HFF-Myc (cell line): ENCODE measurements at regions not wholly inside any gene's neighbourhood (a gene's known extent, or its start where the extent isn't known, plus 50 kb on each side); places are given as distances from the start of the nearest gene placed in this dataset.

Source experiments
- DNase-seq: peaks from one replicate; pipeline ENCODE4 v3.0.0-alpha.2; 2011; ENCODE audit warnings: low read depth; ENCODE audit errors: extremely low read depth
- H3K4me3 ChIP-seq: replicated peaks from 2 replicates; pipeline ENCODE4 v1.5.1; 2011; ENCODE audit warnings: low read depth, mild to moderate bottlenecking, control low read depth, low read length
- TF ChIP-seq, protein P1 (sequence below): IDR thresholded peaks from 2 replicates; pipeline ENCODE4 v1.5.1; 2012; ENCODE audit warnings: mild to moderate bottlenecking, low read depth, low read length, control low read depth; ENCODE audit errors: missing control alignments

DNA sequence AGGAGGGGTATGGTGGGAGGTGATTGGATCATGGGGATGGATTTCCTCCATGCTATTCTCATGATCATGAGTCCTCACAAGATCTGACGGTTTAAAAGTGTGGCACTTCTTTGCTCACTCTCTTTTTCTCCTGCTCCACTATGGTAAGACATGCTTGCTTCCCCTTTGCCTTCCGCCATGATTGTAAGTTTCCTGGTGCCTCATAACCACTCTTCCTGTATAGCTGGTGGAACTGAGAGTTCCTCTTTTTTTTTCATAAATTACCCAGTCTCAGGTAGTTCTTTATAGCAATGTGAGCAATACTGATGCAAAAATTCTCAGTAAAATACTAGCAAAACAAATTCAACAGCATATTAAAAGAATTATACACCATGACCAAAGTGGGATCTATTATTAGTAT lies 728.5 kb upstream of the SLC8A1 start:
- TF ChIP-seq, protein P1, sequence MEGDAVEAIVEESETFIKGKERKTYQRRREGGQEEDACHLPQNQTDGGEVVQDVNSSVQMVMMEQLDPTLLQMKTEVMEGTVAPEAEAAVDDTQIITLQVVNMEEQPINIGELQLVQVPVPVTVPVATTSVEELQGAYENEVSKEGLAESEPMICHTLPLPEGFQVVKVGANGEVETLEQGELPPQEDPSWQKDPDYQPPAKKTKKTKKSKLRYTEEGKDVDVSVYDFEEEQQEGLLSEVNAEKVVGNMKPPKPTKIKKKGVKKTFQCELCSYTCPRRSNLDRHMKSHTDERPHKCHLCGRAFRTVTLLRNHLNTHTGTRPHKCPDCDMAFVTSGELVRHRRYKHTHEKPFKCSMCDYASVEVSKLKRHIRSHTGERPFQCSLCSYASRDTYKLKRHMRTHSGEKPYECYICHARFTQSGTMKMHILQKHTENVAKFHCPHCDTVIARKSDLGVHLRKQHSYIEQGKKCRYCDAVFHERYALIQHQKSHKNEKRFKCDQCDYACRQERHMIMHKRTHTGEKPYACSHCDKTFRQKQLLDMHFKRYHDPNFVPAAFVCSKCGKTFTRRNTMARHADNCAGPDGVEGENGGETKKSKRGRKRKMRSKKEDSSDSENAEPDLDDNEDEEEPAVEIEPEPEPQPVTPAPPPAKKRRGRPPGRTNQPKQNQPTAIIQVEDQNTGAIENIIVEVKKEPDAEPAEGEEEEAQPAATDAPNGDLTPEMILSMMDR = no peak
- H3K4me3 ChIP-seq = no peak overlapping the region
- DNase-seq = no peak

DNA sequence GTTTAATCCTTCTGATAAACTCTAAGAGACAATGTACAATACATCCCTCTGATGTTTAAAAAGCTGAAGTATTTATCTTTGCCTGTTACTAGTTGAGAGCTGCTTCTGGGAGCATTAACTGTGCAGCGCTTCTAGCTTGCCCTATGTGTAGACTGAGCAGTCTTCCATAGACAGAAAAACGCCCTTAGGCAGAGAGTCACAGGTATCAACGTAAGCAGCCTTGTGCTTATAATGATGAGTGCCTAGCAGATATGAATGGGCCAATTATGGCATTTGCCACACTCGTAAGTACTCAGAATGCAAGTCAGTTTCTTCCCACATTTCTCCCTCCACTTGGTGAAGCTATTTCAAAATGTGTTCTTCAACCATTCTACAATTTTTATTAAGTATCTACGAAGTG lies 731.1 kb upstream of the SLC8A1 start:
- TF ChIP-seq, protein P1 = no peak
- DNase-seq = no peak
- H3K4me3 ChIP-seq = no peak overlapping the region

DNA sequence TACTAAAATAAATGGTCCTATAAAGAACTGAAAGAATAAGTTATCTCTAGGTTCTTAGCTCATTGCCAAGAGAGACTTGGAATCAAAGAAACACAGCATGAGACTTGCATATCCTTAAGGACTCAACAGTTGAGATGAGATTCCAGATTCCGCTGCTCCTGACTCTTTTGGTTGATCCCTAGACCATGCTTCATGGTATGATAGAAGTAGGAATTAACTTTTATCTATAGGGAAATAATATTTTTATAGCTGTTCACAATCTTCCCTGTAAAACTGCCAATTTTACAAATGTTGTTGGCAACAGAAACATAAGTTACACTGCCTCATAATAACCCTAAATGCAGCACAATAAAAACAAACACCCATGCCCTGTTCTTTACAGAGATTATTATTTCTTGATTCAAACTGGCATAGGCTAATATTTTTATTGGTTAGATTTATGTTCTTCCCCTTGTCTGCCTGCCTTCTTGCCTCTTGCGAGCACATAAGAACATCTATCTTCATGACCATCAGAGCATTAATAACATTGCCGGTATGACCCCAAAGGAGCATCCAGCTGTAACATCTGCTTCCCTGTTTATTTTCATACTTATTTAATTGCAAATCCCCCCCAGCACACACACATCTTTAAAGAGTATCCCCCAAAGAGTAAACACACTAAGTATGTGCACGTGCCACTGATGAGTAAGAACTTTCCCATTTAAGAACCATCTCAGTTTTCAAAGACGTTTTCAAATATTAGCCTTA lies 735.7 kb upstream of the SLC8A1 start:
- TF ChIP-seq, protein P1 = no peak
- DNase-seq = no peak
- H3K4me3 ChIP-seq = no peak overlapping the region

DNA sequence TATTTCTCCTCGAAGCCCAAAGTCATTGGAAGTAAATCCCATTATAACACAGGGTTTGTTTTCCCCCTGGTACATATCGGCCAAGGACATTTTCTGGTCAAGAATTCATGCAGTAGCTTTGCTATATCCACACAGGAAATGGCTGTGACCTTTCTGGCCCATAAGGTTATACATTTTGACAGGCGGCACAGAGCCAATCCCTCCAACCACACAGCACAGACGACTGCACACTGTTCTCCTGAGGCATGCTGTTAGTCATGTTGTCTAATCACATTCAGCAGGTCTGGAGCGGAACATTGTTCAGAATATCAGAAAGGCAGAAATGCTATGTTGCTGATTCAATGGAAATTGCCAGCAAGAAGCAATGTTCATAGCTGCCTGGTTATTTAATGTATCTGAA lies 742.3 kb upstream of the SLC8A1 start:
- TF ChIP-seq, protein P1 = no peak
- peak; percentile 4 for DNase-seq
- H3K4me3 ChIP-seq = no peak overlapping the region

DNA sequence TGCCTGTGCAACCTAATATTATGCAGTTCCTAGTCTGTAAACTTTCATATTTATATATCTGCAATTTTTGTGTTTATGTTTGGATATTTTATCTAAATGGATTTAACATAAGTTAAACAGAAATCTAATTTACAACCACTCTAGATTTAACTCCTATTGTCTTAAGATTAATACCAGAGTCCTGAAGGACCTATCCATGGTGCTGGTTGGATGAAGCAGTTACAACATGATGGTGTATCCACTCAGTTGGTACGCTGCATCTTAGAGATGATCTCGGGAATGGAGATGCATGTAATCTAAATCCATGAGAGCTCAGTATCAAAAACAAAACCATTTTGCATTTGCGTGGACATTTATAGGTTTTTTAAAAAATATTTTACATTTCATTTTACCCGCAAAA lies 745.9 kb upstream of the SLC8A1 start:
- TF ChIP-seq, protein P1 = no peak
- DNase-seq = no peak
- no peak overlapping the region for H3K4me3 ChIP-seq

DNA sequence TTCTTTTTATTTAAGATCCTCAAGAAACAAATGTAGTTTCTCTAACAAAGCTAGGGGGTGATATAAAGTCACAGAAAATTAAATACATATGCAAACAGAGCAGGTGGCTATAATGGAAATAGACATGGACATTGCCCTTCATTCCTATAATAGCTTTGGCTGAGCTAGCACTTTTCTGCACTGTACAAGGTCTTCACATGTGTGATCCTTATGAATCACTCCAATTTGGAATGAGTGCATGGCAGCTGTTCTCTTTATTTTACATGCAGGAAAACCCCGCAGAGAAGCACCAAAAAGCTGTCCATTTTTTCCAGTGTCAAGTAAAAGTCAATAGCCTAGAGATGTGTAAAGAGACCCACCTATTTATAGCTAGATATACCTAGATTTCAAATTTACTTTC lies 747.4 kb upstream of the SLC8A1 start:
- TF ChIP-seq, protein P1 = no peak
- H3K4me3 ChIP-seq = no peak overlapping the region
- no peak for DNase-seq

DNA sequence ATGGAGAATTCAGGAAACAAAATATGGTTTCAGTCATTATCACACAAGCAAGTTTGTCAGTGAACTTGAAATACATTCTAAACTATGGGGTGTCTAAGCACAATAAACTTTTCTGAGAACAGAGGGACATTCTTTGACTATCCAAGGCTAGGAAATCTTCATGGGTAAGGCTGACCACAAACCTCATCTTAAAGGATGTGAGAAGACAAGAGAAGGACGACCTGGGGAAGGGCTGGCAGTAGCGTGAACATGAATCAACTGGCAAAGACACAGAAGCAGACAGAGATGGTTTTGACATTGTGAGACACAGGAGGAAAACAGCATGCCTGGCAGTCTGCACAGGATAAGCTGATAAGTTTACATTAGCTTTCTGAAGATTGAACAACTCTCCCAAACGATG lies 752.4 kb upstream of the SLC8A1 start:
- H3K4me3 ChIP-seq = no peak overlapping the region
- TF ChIP-seq, protein P1 = no peak
- no peak for DNase-seq
